MM.1S (cell line): ENCODE measurements at regions not wholly inside any gene's neighbourhood (a gene's known extent, or its start where the extent isn't known, plus 50 kb on each side); places are given as distances from the start of the nearest gene placed in this dataset.

Experiments
- DNase-seq: peaks from one replicate; pipeline ENCODE4 v3.0.0-alpha.2; 2015
- H2AFZ ChIP-seq: fragments of 300-600 bp; sonication (generic); 2 replicates; pipeline ENCODE4 v1.6.0; 2016; ENCODE audit warnings: antibody characterized with exemption, low read length
- H3F3A ChIP-seq: fragments of 300-600 bp; sonication (generic); 2 replicates; pipeline ENCODE4 v1.6.1; 2016; ENCODE audit warnings: mild to moderate bottlenecking, antibody characterized with exemption, low read length, moderate library complexity, mixed read lengths; ENCODE audit not compliant: insufficient read depth
- H3K27ac ChIP-seq: fragments of 300-600 bp; sonication (generic); 2 replicates; pipeline ENCODE4 v1.5.1; 2016; ENCODE audit warnings: mild to moderate bottlenecking, low read length
- H3K27me3 ChIP-seq: fragments of 300-600 bp; sonication (generic); replicated peaks from 2 replicates; pipeline ENCODE4 v1.6.0; 2016; ENCODE audit warnings: low read length; ENCODE audit not compliant: insufficient read depth
- H3K36me3 ChIP-seq: fragments of 300-600 bp; sonication (generic); replicated peaks from 2 replicates; pipeline ENCODE4 v1.6.1; 2016; ENCODE audit warnings: mild to moderate bottlenecking, low read length, mixed read lengths; ENCODE audit not compliant: insufficient read depth
- H3K4me1 ChIP-seq: fragments of 300-600 bp; sonication (generic); 2 replicates; pipeline ENCODE4 v1.6.1; 2016; ENCODE audit warnings: low read length, mixed read lengths
- H3K4me2 ChIP-seq: fragments of 300-600 bp; sonication (generic); 2 replicates; pipeline ENCODE4 v1.6.0; 2016; ENCODE audit warnings: low read depth, low read length
- H3K4me3 ChIP-seq: fragments of 300-600 bp; sonication (generic); 2 replicates; pipeline ENCODE4 v1.5.1; 2016; ENCODE audit warnings: low read length, mixed read lengths
- H3K79me2 ChIP-seq: fragments of 300-600 bp; sonication (generic); 2 replicates; pipeline ENCODE4 v1.6.1; 2016; ENCODE audit warnings: mixed run types, low read length, mixed read lengths
- H3K9ac ChIP-seq: fragments of 300-600 bp; sonication (generic); 2 replicates; pipeline ENCODE4 v1.6.1; 2016; ENCODE audit warnings: low read length, mixed read lengths
- H3K9me2 ChIP-seq: fragments of 300-600 bp; sonication (generic); replicated peaks from 2 replicates; pipeline ENCODE4 v1.6.1; 2016; ENCODE audit warnings: mild to moderate bottlenecking, low read length, mixed read lengths; ENCODE audit not compliant: insufficient read depth
- H3K9me3 ChIP-seq: fragments of 300-600 bp; sonication (generic); replicated peaks from 2 replicates; pipeline ENCODE4 v1.6.1; 2016; ENCODE audit warnings: mild to moderate bottlenecking, low read length, mixed read lengths; ENCODE audit not compliant: insufficient read depth
- H4K20me1 ChIP-seq: fragments of 300-600 bp; sonication (generic); 2 replicates; pipeline ENCODE4 v1.6.1; 2016; ENCODE audit warnings: mild to moderate bottlenecking, low read length, moderate library complexity, mixed read lengths; ENCODE audit not compliant: insufficient read depth
- CTCF ChIP-seq: fragments of 300-600 bp; sonication (generic); IDR thresholded peaks from 2 replicates; pipeline ENCODE4 v1.5.1; 2016; ENCODE audit warnings: antibody characterized with exemption, low read length, mixed read lengths
- EZH2 ChIP-seq: fragments of 300-600 bp; sonication (generic); optimal IDR thresholded peaks from 2 replicates; pipeline ENCODE3; 2017; ENCODE audit warnings: low read depth, mild to moderate bottlenecking, antibody characterized with exemption, low read length, mixed read lengths
- EZH2phosphoT487 ChIP-seq: fragments of 300-600 bp; sonication (generic); IDR thresholded peaks from 2 replicates; pipeline ENCODE4 v1.6.1; 2018; ENCODE audit warnings: antibody characterized with exemption, low read length

- Histone ChIP-seq H3F3A (no peaks in the 10 kb centered on the region), H3K36me3 (no peaks in the 10 kb centered on the region), H3K27me3 (no peaks in the 10 kb centered on the region), H3K9ac (no peak overlapping the region), H3K27ac (no peak overlapping the region), H3K4me1 (no peaks in the 10 kb centered on the region), H3K79me2 (no peaks in the 10 kb centered on the region), H2AFZ (no peak overlapping the region), H3K9me2 (no peaks in the 10 kb centered on the region), H3K4me2 (no peak overlapping the region), H4K20me1 (no peaks in the 10 kb centered on the region), H3K4me3 (no peak overlapping the region), H3K9me3 (no peaks in the 10 kb centered on the region)
- TF ChIP-seq CTCF: no peak
- no peak for DNase-seq
Measured at GRCh38 chr5:68456756-68457217, 241.2 kb downstream of the PIK3R1 start.

- Histone ChIP-seq H3K36me3 (no peaks in the 10 kb centered on the region), H3K79me2 (no peaks in the 10 kb centered on the region), H3K4me3 (no peak overlapping the region), H3K27ac (no peak overlapping the region), H3K9ac (no peak overlapping the region), H3K9me2 (no peaks in the 10 kb centered on the region), H4K20me1 (no peaks in the 10 kb centered on the region), H2AFZ (no peak overlapping the region), H3K4me2 (no peak overlapping the region), H3K9me3 (no peaks in the 10 kb centered on the region), H3K27me3 (no peaks in the 10 kb centered on the region), H3F3A (no peaks in the 10 kb centered on the region), H3K4me1 (no peaks in the 10 kb centered on the region)
- no peak for DNase-seq
- no peak for TF ChIP-seq EZH2phosphoT487
- TF ChIP-seq EZH2: no peak
- TF ChIP-seq CTCF: no peak
Measured at GRCh38 chr5:68457285-68457684, 241.7 kb downstream of the PIK3R1 start.

- H3K36me3 ChIP-seq: no peaks in the 10 kb centered on the region
- H4K20me1 ChIP-seq: no peaks in the 10 kb centered on the region
- no peaks in the 10 kb centered on the region for H3K27me3 ChIP-seq
- H3K9ac ChIP-seq: no peak overlapping the region
- no peaks in the 10 kb centered on the region for H3K4me1 ChIP-seq
- H3K4me2 ChIP-seq: no peak overlapping the region
- no peak overlapping the region for H3K4me3 ChIP-seq
- TF ChIP-seq EZH2phosphoT487 (no peak), EZH2 (no peak), CTCF (no peak)
- H3K27ac ChIP-seq: no peak overlapping the region
- DNase-seq: no peak
- H3K9me3 ChIP-seq: no peaks in the 10 kb centered on the region
- H3K79me2 ChIP-seq: no peaks in the 10 kb centered on the region
- H3F3A ChIP-seq: no peaks in the 10 kb centered on the region
- no peaks in the 10 kb centered on the region for H3K9me2 ChIP-seq
- H2AFZ ChIP-seq: no peak overlapping the region
Measured at GRCh38 chr5:68458416-68459021, 243.0 kb downstream of the PIK3R1 start.
